ENCODE measurements at regions not wholly inside any gene's neighbourhood (a gene's known extent, or its start where the extent isn't known, plus 50 kb on each side); places are given as distances from the start of the nearest gene placed in this dataset.
A peak's percentile ranks its signal among the peaks of the same experiment; 100 is the strongest.

- H3K27me3 ChIP-seq (ENCODE audit: insufficient read depth, low read length), result no peaks in the 10 kb centered on the region
- WGBS (ENCODE audit: extremely low coverage, insufficient coverage, insufficient read length), result no CpG with 5 or more reads among the region's 12 CpGs
- H3K9me3 ChIP-seq (ENCODE audit: insufficient read depth, low read depth, low read length), result peaks cover 33% of the 10 kb centered on the region
- H3K23ac ChIP-seq (ENCODE audit: low read length), result no peak overlapping the region
- H3K4ac ChIP-seq (ENCODE audit: low read depth, low read length), result no peak overlapping the region
- no peaks in the 10 kb centered on the region for H3K79me2 ChIP-seq (ENCODE audit: control insufficient read depth, insufficient read depth, low read length, poor library complexity)
- no peak overlapping the region for H3K27ac ChIP-seq (ENCODE audit: low read depth, low read length)
- H2AFZ ChIP-seq (ENCODE audit: insufficient read depth, low read length, poor library complexity), result no peak overlapping the region
- no peak overlapping the region for H2BK120ac ChIP-seq (ENCODE audit: insufficient read depth, low read length, poor library complexity)
- no peak overlapping the region for H2AK5ac ChIP-seq (ENCODE audit: low read length)
- H3K79me1 ChIP-seq (ENCODE audit: low read length), result no peaks in the 10 kb centered on the region
- no peak overlapping the region for H3K4me2 ChIP-seq (ENCODE audit: low read length)
- H4K91ac ChIP-seq (ENCODE audit: low read depth, low read length), result no peak overlapping the region
- H2BK12ac ChIP-seq (ENCODE audit: low read length), result no peak overlapping the region
- no peaks in the 10 kb centered on the region for H3K4me1 ChIP-seq (ENCODE audit: control insufficient read depth in 1 of 2, insufficient read depth in 2 of 2, low read length in 2 of 2)
- H3K18ac ChIP-seq (ENCODE audit: low read length), result no peak overlapping the region
- no peak overlapping the region for H3K14ac ChIP-seq (ENCODE audit: low read length)
- H3K4me3 ChIP-seq (ENCODE audit: low read depth, low read length), result no peak overlapping the region
- H3K9ac ChIP-seq (ENCODE audit: low read length), result no peak overlapping the region
- DNase-seq, result no peak
- H4K8ac ChIP-seq (ENCODE audit: low read depth, low read length), result no peak overlapping the region
- no peak overlapping the region for H2BK5ac ChIP-seq (ENCODE audit: low read depth, low read length, poor library complexity)
- no peak overlapping the region for H4K12ac ChIP-seq (ENCODE audit: low read depth, low read length)
- H3K36me3 ChIP-seq (ENCODE audit: control insufficient read depth in 1 of 2, insufficient read depth in 2 of 2, low read length in 2 of 2), result no peaks in the 10 kb centered on the region
Observed at GRCh38 chr1:4298361-4299083, 355.9 kb upstream of the AJAP1 start.

GRCh38 chr1:4301007-4301406, 353.4 kb upstream of the AJAP1 start:
- Histone ChIP-seq H2BK120ac (ENCODE audit: insufficient read depth, low read length, poor library complexity) (no peak overlapping the region), H2BK12ac (ENCODE audit: low read length) (no peak overlapping the region), H2BK5ac (ENCODE audit: low read depth, low read length, poor library complexity) (no peak overlapping the region), H3K36me3 (ENCODE audit: control insufficient read depth in 1 of 2, insufficient read depth in 2 of 2, low read length in 2 of 2) (no peaks in the 10 kb centered on the region), H3K9me3 (ENCODE audit: insufficient read depth, low read depth, low read length) (peaks cover 47% of the 10 kb centered on the region), H2AK5ac (ENCODE audit: low read length) (no peak overlapping the region), H3K4me1 (ENCODE audit: control insufficient read depth in 1 of 2, insufficient read depth in 2 of 2, low read length in 2 of 2) (no peaks in the 10 kb centered on the region), H3K4ac (ENCODE audit: low read depth, low read length) (no peak overlapping the region), H3K27me3 (ENCODE audit: insufficient read depth, low read length) (no peaks in the 10 kb centered on the region), H4K12ac (ENCODE audit: low read depth, low read length) (no peak overlapping the region), H3K14ac (ENCODE audit: low read length) (no peak overlapping the region), H3K79me2 (ENCODE audit: control insufficient read depth, insufficient read depth, low read length, poor library complexity) (no peaks in the 10 kb centered on the region), H2AFZ (ENCODE audit: insufficient read depth, low read length, poor library complexity) (no peak overlapping the region), H3K9ac (ENCODE audit: low read length) (no peak overlapping the region), H3K27ac (ENCODE audit: low read depth, low read length) (no peak overlapping the region), H3K18ac (ENCODE audit: low read length) (no peak overlapping the region), H4K91ac (ENCODE audit: low read depth, low read length) (no peak overlapping the region), H3K23ac (ENCODE audit: low read length) (no peak overlapping the region), H4K8ac (ENCODE audit: low read depth, low read length) (no peak overlapping the region), H3K4me3 (ENCODE audit: low read depth, low read length) (no peak overlapping the region), H3K79me1 (ENCODE audit: low read length) (no peaks in the 10 kb centered on the region), H3K4me2 (ENCODE audit: low read length) (no peak overlapping the region)
- no CpG with 5 or more reads among the region's 8 CpGs for WGBS (ENCODE audit: extremely low coverage, insufficient coverage, insufficient read length)
- DNase-seq, result no peak

- H3K9me3 ChIP-seq (ENCODE audit: insufficient read depth, low read depth, low read length), result peaks cover 49% of the 10 kb centered on the region
- H2AK5ac ChIP-seq (ENCODE audit: low read length), result no peak overlapping the region
- no peaks in the 10 kb centered on the region for H3K79me2 ChIP-seq (ENCODE audit: control insufficient read depth, insufficient read depth, low read length, poor library complexity)
- no peak overlapping the region for H3K23ac ChIP-seq (ENCODE audit: low read length)
- H3K4me3 ChIP-seq (ENCODE audit: low read depth, low read length), result no peak overlapping the region
- no peaks in the 10 kb centered on the region for H3K79me1 ChIP-seq (ENCODE audit: low read length)
- H3K27me3 ChIP-seq (ENCODE audit: insufficient read depth, low read length), result no peaks in the 10 kb centered on the region
- H3K9ac ChIP-seq (ENCODE audit: low read length), result no peak overlapping the region
- no peak overlapping the region for H3K4ac ChIP-seq (ENCODE audit: low read depth, low read length)
- no peaks in the 10 kb centered on the region for H3K36me3 ChIP-seq (ENCODE audit: control insufficient read depth in 1 of 2, insufficient read depth in 2 of 2, low read length in 2 of 2)
- 100% methylated on average over 1 of the region's 9 CpGs for WGBS (ENCODE audit: extremely low coverage, insufficient coverage, insufficient read length)
- no peak overlapping the region for H3K14ac ChIP-seq (ENCODE audit: low read length)
- H3K18ac ChIP-seq (ENCODE audit: low read length), result no peak overlapping the region
- H3K4me1 ChIP-seq (ENCODE audit: control insufficient read depth in 1 of 2, insufficient read depth in 2 of 2, low read length in 2 of 2), result no peaks in the 10 kb centered on the region
- no peak overlapping the region for H4K91ac ChIP-seq (ENCODE audit: low read depth, low read length)
- no peak overlapping the region for H2BK5ac ChIP-seq (ENCODE audit: low read depth, low read length, poor library complexity)
- no peak overlapping the region for H4K8ac ChIP-seq (ENCODE audit: low read depth, low read length)
- no peak for DNase-seq
- no peak overlapping the region for H4K12ac ChIP-seq (ENCODE audit: low read depth, low read length)
- no peak overlapping the region for H2BK12ac ChIP-seq (ENCODE audit: low read length)
- no peak overlapping the region for H2BK120ac ChIP-seq (ENCODE audit: insufficient read depth, low read length, poor library complexity)
- no peak overlapping the region for H2AFZ ChIP-seq (ENCODE audit: insufficient read depth, low read length, poor library complexity)
- H3K27ac ChIP-seq (ENCODE audit: low read depth, low read length), result no peak overlapping the region
- no peak overlapping the region for H3K4me2 ChIP-seq (ENCODE audit: low read length)
Observed at GRCh38 chr1:4303303-4303702, 351.1 kb upstream of the AJAP1 start.

- Histone ChIP-seq H2BK12ac (ENCODE audit: low read length) (no peak overlapping the region), H2AFZ (ENCODE audit: insufficient read depth, low read length, poor library complexity) (no peak overlapping the region), H3K4me1 (ENCODE audit: control insufficient read depth in 1 of 2, insufficient read depth in 2 of 2, low read length in 2 of 2) (no peaks in the 10 kb centered on the region), H3K4ac (ENCODE audit: low read depth, low read length) (no peak overlapping the region), H4K91ac (ENCODE audit: low read depth, low read length) (no peak overlapping the region), H4K12ac (ENCODE audit: low read depth, low read length) (no peak overlapping the region), H3K27ac (ENCODE audit: low read depth, low read length) (no peak overlapping the region), H2AK5ac (ENCODE audit: low read length) (no peak overlapping the region), H3K36me3 (ENCODE audit: control insufficient read depth in 1 of 2, insufficient read depth in 2 of 2, low read length in 2 of 2) (no peaks in the 10 kb centered on the region), H3K9ac (ENCODE audit: low read length) (no peak overlapping the region), H4K8ac (ENCODE audit: low read depth, low read length) (no peak overlapping the region), H3K4me2 (ENCODE audit: low read length) (no peak overlapping the region), H3K79me2 (ENCODE audit: control insufficient read depth, insufficient read depth, low read length, poor library complexity) (no peaks in the 10 kb centered on the region), H3K79me1 (ENCODE audit: low read length) (no peaks in the 10 kb centered on the region), H2BK5ac (ENCODE audit: low read depth, low read length, poor library complexity) (no peak overlapping the region), H2BK120ac (ENCODE audit: insufficient read depth, low read length, poor library complexity) (no peak overlapping the region), H3K23ac (ENCODE audit: low read length) (no peak overlapping the region), H3K27me3 (ENCODE audit: insufficient read depth, low read length) (no peaks in the 10 kb centered on the region), H3K14ac (ENCODE audit: low read length) (no peak overlapping the region), H3K4me3 (ENCODE audit: low read depth, low read length) (no peak overlapping the region), H3K18ac (ENCODE audit: low read length) (no peak overlapping the region), H3K9me3 (ENCODE audit: insufficient read depth, low read depth, low read length) (peaks cover 57% of the 10 kb centered on the region)
- no CpG with 5 or more reads among the region's 6 CpGs for WGBS (ENCODE audit: extremely low coverage, insufficient coverage, insufficient read length)
- DNase-seq, result peak in 1 of 2 donors; percentile 18
Observed at GRCh38 chr1:4305526-4306301, 348.7 kb upstream of the AJAP1 start.

Data from trophoblast cell (in vitro differentiated cells and primary cell).